CD4-positive, alpha-beta T cell (primary cell): ENCODE measurements at regions not wholly inside any gene's neighbourhood (a gene's known extent, or its start where the extent isn't known, plus 50 kb on each side); places are given as distances from the start of the nearest gene placed in this dataset.

Source experiments
- ATAC-seq: fragments of 200-7000 bp; cut with Tn5 transposase; one replicate; pipeline ENCODE4 v1.10.0; 2022; ENCODE audit warnings: mild to moderate bottlenecking; ENCODE audit not compliant: poor library complexity
- CTCF ChIA-PET: fragments of 350-600 bp; sonication (Branson Sonifier 250); formaldehyde crosslinking; loops from one replicate; lab custom pipeline; 2021; ENCODE audit warnings: antibody characterized with exemption, inconsistent platforms; lab: Charles Lee
- POLR2A ChIA-PET: fragments of 350-600 bp; sonication (Branson Sonifier 250); formaldehyde crosslinking; loops from one replicate; lab custom pipeline; 2021; ENCODE audit warnings: antibody characterized with exemption, inconsistent platforms; lab: Charles Lee
- DNase-seq, 14 experiments: peaks; one replicate each; pipeline ENCODE4 v3.0.0-alpha.2; 2013 to 2020; ENCODE audit warnings: mixed read lengths in 2 of 14
- H3K27ac ChIP-seq, 2 donors: one replicate each; pipeline versions ENCODE4 v1.5.1 to v1.7.0; 2013; ENCODE audit warnings: low read length in 2 of 2, low read depth in 1 of 2, mild to moderate bottlenecking in 1 of 2
- H3K27me3 ChIP-seq, 2 experiments: 1 replicate in 1 of 2; 2 replicates in 1 of 2; pipeline versions ENCODE4 v1.6.1 to v1.7.0; 2013; ENCODE audit warnings: low read length in 2 of 2, control low read depth in 1 of 2, mild to moderate bottlenecking in 1 of 2, moderate library complexity in 1 of 2; ENCODE audit not compliant: insufficient read depth in 2 of 2, control insufficient read depth in 1 of 2
- H3K36me3 ChIP-seq: one replicate; pipeline ENCODE4 v1.6.1; 2013; ENCODE audit warnings: low read length, control low read depth; ENCODE audit not compliant: insufficient read depth
- H3K4me1 ChIP-seq: one replicate; pipeline ENCODE4 v1.6.1; 2013; ENCODE audit warnings: low read length, control low read depth; ENCODE audit not compliant: insufficient read depth
- H3K4me3 ChIP-seq: one replicate; pipeline ENCODE4 v1.5.1; 2013; ENCODE audit warnings: mild to moderate bottlenecking, low read length, moderate library complexity
- H3K9me3 ChIP-seq, 2 experiments: 1 replicate in 1 of 2; 2 replicates in 1 of 2; pipeline versions ENCODE4 v1.6.1 to v1.7.0; 2013; ENCODE audit warnings: low read length in 2 of 2, mild to moderate bottlenecking in 2 of 2, control low read depth in 1 of 2, moderate library complexity in 1 of 2; ENCODE audit not compliant: control insufficient read depth in 1 of 2, insufficient read depth in 1 of 2
- H3K27ac Mint-ChIP-seq: one replicate; pipeline ENCODE4 v1.8.0; 2020; ENCODE audit warnings: mixed read lengths
- H3K27me3 Mint-ChIP-seq: one replicate; pipeline ENCODE4 v1.8.0; 2021; ENCODE audit warnings: mixed read lengths
- H3K36me3 Mint-ChIP-seq: one replicate; pipeline ENCODE4 v1.8.0; 2021; ENCODE audit warnings: low read depth, mixed read lengths
- H3K4me1 Mint-ChIP-seq: one replicate; pipeline ENCODE4 v1.8.0; 2021; ENCODE audit warnings: low read depth, mixed read lengths
- H3K4me3 Mint-ChIP-seq: one replicate; pipeline ENCODE4 v1.8.0; 2020; ENCODE audit warnings: mild to moderate bottlenecking, mixed read lengths
- H3K9me3 Mint-ChIP-seq: one replicate; pipeline ENCODE4 v1.8.0; 2020; ENCODE audit warnings: mixed read lengths
- intact Hi-C, 2 experiments: fragments of 100-400 bp; cut with DNase I in 1 of 2; cut with micrococcal nuclease in 1 of 2; formaldehyde crosslinking; loops; one replicate each; pipeline versions ENCODE4 v1.15.1 to v1.9.0; 2023 to 2025; cut with DNase I, micrococcal nuclease
- TF ChIP-seq, protein P1 (sequence below): fragments of 200-600 bp; IDR thresholded peaks from one replicate; pipeline ENCODE4 v1.8.0; 2022; ENCODE audit warnings: antibody characterized with exemption, mild to moderate bottlenecking

DNA sequence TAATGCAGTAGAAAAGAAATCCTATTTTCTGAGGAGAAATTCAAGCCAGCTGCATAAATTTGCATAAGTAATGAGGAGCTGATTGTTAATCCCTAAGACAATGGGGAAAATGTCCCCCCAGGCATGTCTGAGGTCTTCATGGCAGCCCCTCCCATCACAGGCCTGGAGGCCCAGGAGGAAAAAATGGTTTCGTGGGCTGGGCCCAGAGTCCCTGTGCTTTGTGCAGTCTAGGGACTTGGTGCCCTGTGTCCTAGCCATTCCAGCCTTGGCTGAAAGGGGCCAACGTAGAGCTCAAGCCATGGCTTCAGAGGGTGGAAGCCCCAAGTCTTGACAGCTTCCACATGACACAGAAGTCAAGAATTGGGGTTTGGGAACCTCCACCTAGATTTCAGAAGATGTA is 357.5 kb downstream of the SPATA31D1 start:
- Histone ChIP-seq H3K4me3 (no peak overlapping the region), H3K36me3 (no peaks in the 10 kb centered on the region), H3K27ac (no peak overlapping the region), H3K27me3 (no peaks in the 10 kb centered on the region), H3K4me1 (no peaks in the 10 kb centered on the region), H3K9me3 (peaks cover 9 to 10% of the 10 kb centered on the region in 2 experiments)
- CTCF ChIA-PET = no interaction called here
- TF ChIP-seq, protein P1, sequence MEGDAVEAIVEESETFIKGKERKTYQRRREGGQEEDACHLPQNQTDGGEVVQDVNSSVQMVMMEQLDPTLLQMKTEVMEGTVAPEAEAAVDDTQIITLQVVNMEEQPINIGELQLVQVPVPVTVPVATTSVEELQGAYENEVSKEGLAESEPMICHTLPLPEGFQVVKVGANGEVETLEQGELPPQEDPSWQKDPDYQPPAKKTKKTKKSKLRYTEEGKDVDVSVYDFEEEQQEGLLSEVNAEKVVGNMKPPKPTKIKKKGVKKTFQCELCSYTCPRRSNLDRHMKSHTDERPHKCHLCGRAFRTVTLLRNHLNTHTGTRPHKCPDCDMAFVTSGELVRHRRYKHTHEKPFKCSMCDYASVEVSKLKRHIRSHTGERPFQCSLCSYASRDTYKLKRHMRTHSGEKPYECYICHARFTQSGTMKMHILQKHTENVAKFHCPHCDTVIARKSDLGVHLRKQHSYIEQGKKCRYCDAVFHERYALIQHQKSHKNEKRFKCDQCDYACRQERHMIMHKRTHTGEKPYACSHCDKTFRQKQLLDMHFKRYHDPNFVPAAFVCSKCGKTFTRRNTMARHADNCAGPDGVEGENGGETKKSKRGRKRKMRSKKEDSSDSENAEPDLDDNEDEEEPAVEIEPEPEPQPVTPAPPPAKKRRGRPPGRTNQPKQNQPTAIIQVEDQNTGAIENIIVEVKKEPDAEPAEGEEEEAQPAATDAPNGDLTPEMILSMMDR = no peak
- Mint-ChIP-seq H3K36me3 (no peaks in the 10 kb centered on the region), H3K27ac (no peak overlapping the region), H3K4me3 (no peak overlapping the region), H3K27me3 (no peaks in the 10 kb centered on the region), H3K9me3 (peaks cover 12% of the 10 kb centered on the region), H3K4me1 (no peaks in the 10 kb centered on the region)
- POLR2A ChIA-PET = no interaction called here
- ATAC-seq (no peak), DNase-seq (no peak)
- intact Hi-C loops = no loop called here

DNA sequence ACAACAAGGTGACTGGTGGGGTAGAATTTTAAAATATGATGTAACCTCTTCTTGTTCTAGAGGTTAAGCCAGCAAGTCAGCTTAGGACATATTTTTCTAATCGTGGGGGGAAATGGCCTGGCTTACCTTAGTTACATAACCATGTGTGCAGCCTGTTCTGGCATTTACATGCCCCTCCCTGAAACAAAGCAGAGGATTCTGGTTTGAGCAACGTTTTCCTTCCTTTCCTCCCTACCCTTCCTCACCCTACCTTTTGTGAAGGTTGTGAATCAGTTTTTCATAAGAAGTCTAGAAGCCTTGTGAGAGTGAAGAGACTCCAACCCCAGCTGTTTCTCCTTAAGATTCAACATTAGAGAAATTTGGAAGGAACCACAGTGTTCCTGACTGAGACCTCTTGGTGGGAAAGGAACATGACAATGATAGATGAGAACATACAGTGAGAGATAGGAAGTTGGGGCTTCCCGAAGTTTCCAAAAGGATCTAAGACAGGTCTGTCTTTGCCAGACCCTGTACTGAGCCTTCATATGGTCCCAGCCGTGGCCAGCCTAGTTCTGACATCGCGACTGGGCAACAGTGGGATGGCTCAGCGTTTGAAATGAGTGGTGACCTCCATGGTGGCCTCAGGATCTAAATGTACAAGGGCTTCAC is 365.2 kb downstream of the SPATA31D1 start:
- ATAC-seq (no peak), DNase-seq (no peak)
- intact Hi-C loops = no loop called here
- no peak overlapping the region for H3K27ac ChIP-seq
- no peaks in the 10 kb centered on the region for H3K27me3 Mint-ChIP-seq
- H3K4me1 Mint-ChIP-seq = no peaks in the 10 kb centered on the region
- peaks cover 4% of the 10 kb centered on the region for H3K9me3 Mint-ChIP-seq
- ChIA-PET POLR2A (no interaction called here), CTCF (no interaction called here)
- H3K4me1 ChIP-seq = no peaks in the 10 kb centered on the region
- no peaks in the 10 kb centered on the region for H3K36me3 Mint-ChIP-seq
- H3K27me3 ChIP-seq = no peaks in the 10 kb centered on the region
- H3K4me3 Mint-ChIP-seq = no peak overlapping the region
- no peak overlapping the region for H3K4me3 ChIP-seq
- H3K36me3 ChIP-seq = no peaks in the 10 kb centered on the region
- H3K27ac Mint-ChIP-seq = no peak overlapping the region
- TF ChIP-seq, protein P1 = no peak
- peaks cover 0 to 4% of the 10 kb centered on the region in 2 experiments for H3K9me3 ChIP-seq

DNA sequence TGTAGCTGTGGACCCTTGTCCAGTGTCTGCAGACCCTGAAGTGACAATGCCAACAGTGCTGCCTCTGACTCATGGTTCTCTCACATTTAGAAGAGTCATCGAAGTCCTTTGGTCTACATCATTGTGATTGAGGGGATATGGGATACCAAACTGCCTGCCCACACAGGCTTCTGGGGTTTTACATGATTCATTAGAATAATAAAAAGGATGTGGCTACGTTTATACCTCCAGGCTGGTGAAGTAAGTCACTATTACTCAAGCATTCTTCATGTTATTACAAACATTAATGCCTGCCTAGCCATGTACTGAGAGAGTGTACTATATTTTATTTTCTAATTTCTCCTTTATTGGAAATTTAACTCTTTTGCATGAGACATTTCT is 365.7 kb downstream of the SPATA31D1 start:
- Histone ChIP-seq H3K36me3 (no peaks in the 10 kb centered on the region), H3K4me1 (no peaks in the 10 kb centered on the region), H3K27ac (no peak overlapping the region), H3K4me3 (no peak overlapping the region), H3K27me3 (no peaks in the 10 kb centered on the region), H3K9me3 (peaks cover 0 to 4% of the 10 kb centered on the region in 2 experiments)
- Mint-ChIP-seq H3K9me3 (peaks cover 2% of the 10 kb centered on the region), H3K4me1 (no peaks in the 10 kb centered on the region), H3K27ac (no peak overlapping the region), H3K4me3 (no peak overlapping the region), H3K36me3 (no peaks in the 10 kb centered on the region), H3K27me3 (no peaks in the 10 kb centered on the region)
- no peak for ATAC-seq
- ChIA-PET POLR2A (no interaction called here), CTCF (no interaction called here)
- no peak for DNase-seq
- TF ChIP-seq, protein P1 = no peak
- intact Hi-C loops = no loop called here
